GM20000 (cell line): ENCODE measurements at regions not wholly inside any gene's neighbourhood (a gene's known extent, or its start where the extent isn't known, plus 50 kb on each side); places are given as distances from the start of the nearest gene placed in this dataset.

Source experiments
- DNase-seq: peaks from one replicate; pipeline ENCODE4 v3.0.0; 2012; ENCODE audit warnings: low spot score
- CTCF ChIP-seq: IDR thresholded peaks from 2 replicates; pipeline ENCODE4 v1.5.1; 2012; ENCODE audit warnings: mild to moderate bottlenecking, control low read depth; ENCODE audit errors: extremely low read depth, missing control alignments

GRCh38 chr2:19218166-19218565, 140.3 kb downstream of the OSR1 start:
- no peak for DNase-seq
- no peak for TF ChIP-seq CTCF

DNA sequence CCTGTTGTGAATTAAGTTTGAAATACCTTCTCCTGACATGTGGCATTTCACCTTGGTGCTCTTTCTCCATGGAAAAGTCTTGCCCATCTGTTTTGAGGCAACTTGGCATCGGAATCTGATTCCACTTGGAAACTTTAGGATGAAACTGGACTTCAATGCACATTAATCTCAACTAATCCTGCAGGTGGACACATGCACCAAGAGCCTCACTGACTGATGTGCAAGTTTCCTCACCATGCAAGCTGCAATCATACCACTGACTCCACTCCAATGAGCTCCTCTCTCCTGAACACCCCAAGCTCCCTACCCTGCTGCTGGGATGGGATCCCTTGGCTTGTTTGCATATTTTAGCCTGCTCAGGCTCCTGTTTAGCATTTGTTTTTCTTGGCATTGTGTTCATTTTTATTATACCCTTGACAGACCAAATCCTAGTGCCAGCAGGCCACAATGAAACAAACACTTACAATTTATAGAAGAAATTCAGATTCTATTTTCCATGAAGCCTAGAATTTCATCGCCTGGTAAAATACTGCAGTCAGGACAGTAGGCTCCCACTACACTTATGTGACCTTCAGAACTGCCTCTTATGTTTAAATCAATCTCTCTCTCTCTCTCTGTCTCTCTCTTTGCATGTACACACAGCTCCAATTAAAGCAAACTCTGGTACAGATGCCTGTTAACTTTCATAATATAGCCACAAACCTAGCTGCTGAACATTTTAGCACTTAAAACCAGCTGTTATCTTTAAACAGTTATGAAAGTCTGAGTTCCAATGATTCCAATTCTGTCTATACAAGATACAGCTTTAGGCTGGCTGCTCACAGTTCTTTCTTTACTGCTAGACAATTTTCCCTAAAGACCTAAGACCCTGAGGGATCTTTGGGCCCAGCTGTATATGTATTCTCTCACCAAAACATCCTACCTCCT, 141.5 kb downstream of the OSR1 start:
- no peak for DNase-seq
- TF ChIP-seq CTCF, result no peak

DNA sequence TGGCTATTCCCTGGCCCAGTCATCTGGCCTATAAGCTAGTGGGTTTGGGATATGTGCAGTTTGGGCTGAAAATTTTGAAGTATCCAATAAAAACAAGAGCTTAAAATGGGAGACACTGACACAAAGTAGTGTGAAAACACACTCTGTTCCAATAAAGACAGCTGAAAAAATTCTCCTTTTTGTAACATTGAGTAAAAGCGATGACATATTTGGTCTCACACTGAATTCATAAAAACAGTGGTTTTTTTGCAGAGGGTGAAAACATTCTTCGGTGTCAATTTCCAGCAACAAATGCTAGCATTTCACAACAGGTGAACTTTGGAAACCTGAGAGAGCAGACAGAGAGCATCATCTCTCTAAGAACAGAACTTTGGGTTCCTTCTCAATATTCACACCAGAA, 142.2 kb downstream of the OSR1 start:
- TF ChIP-seq CTCF, result no peak
- DNase-seq, result no peak

DNA sequence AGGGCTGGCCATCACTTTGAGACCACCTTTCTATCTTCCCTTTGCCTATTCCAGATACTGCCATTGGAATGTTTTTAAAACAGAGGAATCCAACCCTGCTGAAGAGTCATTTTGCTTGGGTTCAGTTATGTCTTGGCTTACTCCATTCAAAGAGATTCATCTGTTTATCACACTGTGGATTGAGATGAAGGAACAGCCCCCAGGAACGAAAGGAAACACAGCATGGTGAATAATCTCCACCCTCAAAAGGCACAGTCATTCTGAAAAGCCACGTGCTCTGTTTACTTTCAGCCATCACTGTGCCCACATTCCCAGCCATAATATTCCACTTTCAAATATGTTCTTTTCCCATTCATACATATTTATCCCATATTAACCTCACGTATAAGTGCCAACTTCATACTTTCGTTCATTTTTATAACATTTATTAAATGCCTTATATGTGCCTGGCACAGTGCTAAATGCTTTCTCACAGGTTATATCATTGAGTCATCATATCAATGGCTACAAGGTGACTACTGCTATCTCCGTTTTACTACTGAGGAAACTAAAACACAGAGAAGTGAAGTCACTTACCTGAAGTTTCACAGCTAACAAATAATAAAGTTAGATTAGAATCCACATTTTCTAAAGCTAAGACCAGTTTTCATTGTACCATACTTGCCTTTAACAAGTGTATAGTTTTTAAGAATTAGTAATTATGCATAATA, 143.6 kb downstream of the OSR1 start:
- no peak for TF ChIP-seq CTCF
- DNase-seq, result no peak

DNA sequence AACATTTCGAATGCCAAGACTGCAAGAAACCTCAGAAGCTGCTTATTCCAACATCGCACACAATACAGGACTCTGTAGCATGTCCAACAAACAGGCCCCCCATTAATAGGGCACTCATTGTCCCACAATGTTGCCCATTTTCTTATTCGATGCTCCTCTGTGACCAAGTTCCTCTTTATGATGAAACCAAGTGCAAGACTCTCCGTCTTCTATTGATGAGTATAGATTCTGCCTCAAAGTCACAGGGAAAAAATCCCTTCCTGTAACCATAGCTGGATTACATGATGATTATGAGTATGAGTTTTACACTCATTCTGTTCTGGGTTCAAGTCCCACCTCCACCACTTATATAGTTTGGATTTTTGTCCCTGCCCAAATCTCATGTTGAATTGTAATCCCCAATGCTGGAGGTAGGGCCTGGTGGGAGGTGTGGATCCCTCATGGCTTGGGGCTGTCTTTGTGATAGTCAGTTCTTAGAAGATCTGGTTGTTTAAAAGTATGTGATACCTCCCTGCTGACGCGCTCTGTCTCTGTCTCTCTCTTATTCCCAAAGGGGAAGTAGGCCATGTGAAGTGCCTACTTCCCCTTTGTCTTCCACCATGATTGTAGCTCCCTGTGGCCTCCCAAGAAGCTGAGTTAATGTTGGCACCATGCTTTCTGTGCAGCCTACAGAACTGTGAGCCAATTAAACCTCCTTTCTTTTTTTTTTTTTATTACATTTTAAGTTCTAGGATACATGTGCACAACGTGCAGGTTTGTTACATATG, 148.7 kb downstream of the OSR1 start:
- DNase-seq, result no peak
- TF ChIP-seq CTCF, result no peak

DNA sequence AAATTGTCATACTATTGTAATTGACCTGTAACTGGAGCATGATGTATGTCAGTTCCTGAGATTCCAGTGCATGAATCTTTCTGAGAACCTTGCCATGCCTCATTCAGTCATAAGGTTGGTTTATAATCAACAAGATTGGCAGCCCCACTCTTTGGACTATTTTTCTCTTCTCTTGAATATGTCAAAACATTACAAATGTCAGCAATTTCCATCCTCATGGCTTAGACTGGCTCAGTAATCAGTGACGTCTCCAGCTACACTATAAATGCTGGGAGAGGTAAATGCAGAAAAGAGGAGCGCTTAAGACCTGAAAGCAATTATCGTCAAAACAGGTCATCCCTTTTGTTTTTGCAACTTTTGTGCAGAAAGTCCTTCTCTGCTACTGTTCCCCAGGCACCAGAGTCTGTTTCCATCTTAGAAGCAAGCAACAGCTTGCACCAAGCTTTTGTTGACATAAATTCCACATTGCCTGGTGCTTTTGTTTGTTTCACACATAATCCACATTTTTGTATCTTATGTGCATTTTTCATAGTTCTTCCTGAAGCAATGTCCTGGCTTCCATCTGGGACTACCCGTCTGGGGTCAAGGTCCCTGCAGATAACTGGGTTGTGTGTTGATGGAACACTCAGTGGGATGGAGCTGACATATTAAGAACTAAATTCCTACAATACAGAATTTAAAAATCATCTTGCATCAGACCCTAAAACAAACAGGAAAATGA, 149.8 kb downstream of the OSR1 start:
- no peak for TF ChIP-seq CTCF
- no peak for DNase-seq
